ENCODE measurements at regions not wholly inside any gene's neighbourhood (a gene's known extent, or its start where the extent isn't known, plus 50 kb on each side); places are given as distances from the start of the nearest gene placed in this dataset.
"Not testable (repeated sequence)": the region's sequence is repeated elsewhere in the genome, so short reads cannot be mapped to it uniquely, and the experiment has no call there.

DNA sequence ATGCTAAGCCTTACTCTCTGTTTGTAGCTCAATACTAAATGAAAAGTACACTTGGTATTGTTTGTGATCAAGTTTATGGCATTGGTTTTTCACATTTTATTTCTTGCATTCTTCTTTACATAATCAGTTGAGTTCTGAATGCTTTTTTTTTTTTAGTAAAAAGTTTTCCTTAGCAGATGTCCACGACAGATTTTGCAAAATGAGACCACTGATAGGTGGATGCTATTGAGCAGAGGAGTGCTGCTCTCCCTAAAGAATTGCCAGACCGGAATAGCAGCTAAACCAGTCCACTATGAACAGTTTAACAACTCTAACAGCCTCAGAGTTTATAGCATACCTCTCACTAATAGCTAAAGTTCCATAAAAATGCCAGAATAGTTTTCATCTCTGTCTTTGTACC, 225.1 kb upstream of the CACNA2D1 start:
- H3K27me3 ChIP-seq (ENCODE audit: control insufficient read depth, insufficient read depth, low read length), result no peaks in the 10 kb centered on the region
- no peak overlapping the region for H3K27ac ChIP-seq (ENCODE audit: insufficient read depth, low read length, poor library complexity, severe bottlenecking)
- ATAC-seq (ENCODE audit: low read depth in 2 of 2), result no peak

DNA sequence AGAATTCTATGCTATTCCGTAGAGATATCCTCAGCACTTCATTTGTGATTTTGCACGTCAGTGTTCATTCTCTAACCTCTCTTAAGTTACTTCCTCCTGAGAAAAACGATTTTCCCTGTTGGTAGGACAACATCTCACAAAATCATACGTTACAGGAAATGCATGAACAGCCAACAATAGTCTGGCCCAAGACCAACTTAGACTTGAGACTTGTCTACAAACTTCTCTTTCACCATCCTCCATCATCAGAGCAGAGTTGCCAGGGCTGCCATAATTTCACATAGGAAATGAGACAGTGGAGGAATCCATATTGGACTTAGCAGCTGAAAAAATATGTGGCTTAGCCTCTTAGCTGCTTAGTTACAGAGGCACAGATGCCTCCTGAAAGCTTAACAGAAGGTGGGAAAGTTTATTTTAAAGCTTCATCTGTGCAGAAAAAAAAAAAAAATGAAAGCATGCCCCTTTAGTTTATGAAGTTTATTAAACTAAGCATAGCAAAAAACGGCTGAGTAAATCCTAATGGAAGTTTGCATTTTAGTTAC, 222.5 kb upstream of the CACNA2D1 start:
- DNase-seq (no peak), ATAC-seq (ENCODE audit: low read depth in 2 of 2) (no peak)
- Mint-ChIP-seq H3K4me1 (no peaks in the 10 kb centered on the region), H3K36me3 (no peaks in the 10 kb centered on the region), H3K9me3 (peaks cover 0 to 5% (median 0%) of the 10 kb centered on the region in 7 donors), H3K4me3 (no peak overlapping the region), H3K27me3 (no peaks in the 10 kb centered on the region), H3K27ac (no peak overlapping the region)
- H3K4me3 ChIP-seq (ENCODE audit: low read depth, low read length), result no peak overlapping the region
- no peaks in the 10 kb centered on the region for H3K36me3 ChIP-seq (ENCODE audit: control insufficient read depth, insufficient read depth, low read length)
- H3K27ac ChIP-seq (ENCODE audit: insufficient read depth, low read length, poor library complexity, severe bottlenecking), result no peak overlapping the region
- no peaks in the 10 kb centered on the region for H3K9me3 ChIP-seq (ENCODE audit: control insufficient read depth in 2 of 2, low read length in 2 of 2)
- no peaks in the 10 kb centered on the region for H3K27me3 ChIP-seq (ENCODE audit: control insufficient read depth, insufficient read depth, low read length)
- no peaks in the 10 kb centered on the region for H3K4me1 ChIP-seq (ENCODE audit: control insufficient read depth, insufficient read depth, low read length, poor library complexity, severe bottlenecking)

More for the DNA sequence above, 225.1 kb upstream of the CACNA2D1 start:
- Mint-ChIP-seq H3K27me3 (no peaks in the 10 kb centered on the region), H3K9me3 (peaks cover 0 to 5% (median 0%) of the 10 kb centered on the region in 7 donors), H3K36me3 (no peaks in the 10 kb centered on the region), H3K27ac (no peak overlapping the region), H3K4me1 (no peaks in the 10 kb centered on the region), H3K4me3 (no peak overlapping the region)
- Histone ChIP-seq H3K36me3 (ENCODE audit: control insufficient read depth, insufficient read depth, low read length) (no peaks in the 10 kb centered on the region), H3K4me1 (ENCODE audit: control insufficient read depth, insufficient read depth, low read length, poor library complexity, severe bottlenecking) (no peaks in the 10 kb centered on the region), H3K9me3 (ENCODE audit: control insufficient read depth in 2 of 2, low read length in 2 of 2) (no peaks in the 10 kb centered on the region), H3K4me3 (ENCODE audit: low read depth, low read length) (no peak overlapping the region)
- no peak for DNase-seq

DNA sequence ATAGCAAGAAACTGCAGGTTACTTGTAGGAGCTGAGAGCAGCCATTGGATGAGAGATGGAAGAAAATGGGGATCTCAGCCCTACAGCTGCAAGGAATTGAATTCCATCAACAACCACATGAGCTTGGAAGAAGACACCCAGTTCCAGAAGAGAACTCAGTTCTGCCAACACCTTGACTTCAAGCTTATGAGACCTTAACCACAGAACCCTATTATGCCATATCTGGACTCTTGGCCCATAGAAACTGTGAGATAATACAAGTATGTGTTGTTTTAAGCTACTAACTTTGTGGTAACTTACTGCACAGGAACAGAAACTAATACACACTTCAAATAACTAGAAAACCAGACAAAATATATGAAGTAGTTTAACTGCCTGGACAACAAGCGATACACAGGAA, 212.4 kb upstream of the CACNA2D1 start:
- no peak overlapping the region for H3K27ac ChIP-seq (ENCODE audit: insufficient read depth, low read length, poor library complexity, severe bottlenecking)
- H3K36me3 Mint-ChIP-seq, result no peaks in the 10 kb centered on the region
- H3K4me1 Mint-ChIP-seq, result no peaks in the 10 kb centered on the region
- H3K27me3 ChIP-seq (ENCODE audit: control insufficient read depth, insufficient read depth, low read length), result no peaks in the 10 kb centered on the region
- H3K9me3 ChIP-seq (ENCODE audit: control insufficient read depth in 2 of 2, low read length in 2 of 2), result peaks cover 0 to 4% of the 10 kb centered on the region in 2 experiments
- DNase-seq, result no peak
- H3K27ac Mint-ChIP-seq, result no peak overlapping the region
- H3K4me1 ChIP-seq (ENCODE audit: control insufficient read depth, insufficient read depth, low read length, poor library complexity, severe bottlenecking), result no peaks in the 10 kb centered on the region
- no peaks in the 10 kb centered on the region for H3K27me3 Mint-ChIP-seq
- no peak overlapping the region for H3K4me3 Mint-ChIP-seq
- H3K9me3 Mint-ChIP-seq, result peaks cover 0 to 23% (median 7%) of the 10 kb centered on the region in 7 donors
- no peak overlapping the region for H3K4me3 ChIP-seq (ENCODE audit: low read depth, low read length)
- H3K36me3 ChIP-seq (ENCODE audit: control insufficient read depth, insufficient read depth, low read length), result no peaks in the 10 kb centered on the region
- ATAC-seq (ENCODE audit: low read depth in 2 of 2), result no peak

DNA sequence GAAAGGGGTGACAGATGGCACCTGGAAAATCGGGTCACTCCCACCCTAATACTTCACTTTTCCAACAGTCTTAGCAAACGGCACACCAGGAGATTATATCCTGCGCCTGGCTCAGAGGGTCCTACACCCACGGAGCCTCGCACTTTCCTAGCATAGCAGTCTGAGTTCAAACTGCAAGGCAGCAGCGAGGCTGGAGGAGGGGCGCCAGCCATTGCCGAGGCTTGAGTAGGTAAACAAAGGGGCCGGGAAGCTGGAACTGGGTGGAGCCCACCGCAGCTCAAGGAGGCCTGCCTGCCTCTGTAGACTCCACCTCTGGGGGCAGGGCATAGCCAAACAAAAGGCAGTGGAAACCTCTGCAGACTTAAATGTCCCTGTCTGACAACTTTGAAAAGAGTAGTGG, 206.5 kb upstream of the CACNA2D1 start:
- H3K27me3 Mint-ChIP-seq, result not testable (repeated sequence)
- peaks cover 0 to 14% (median 8%) of the 10 kb centered on the region in 7 donors for H3K9me3 Mint-ChIP-seq

DNA sequence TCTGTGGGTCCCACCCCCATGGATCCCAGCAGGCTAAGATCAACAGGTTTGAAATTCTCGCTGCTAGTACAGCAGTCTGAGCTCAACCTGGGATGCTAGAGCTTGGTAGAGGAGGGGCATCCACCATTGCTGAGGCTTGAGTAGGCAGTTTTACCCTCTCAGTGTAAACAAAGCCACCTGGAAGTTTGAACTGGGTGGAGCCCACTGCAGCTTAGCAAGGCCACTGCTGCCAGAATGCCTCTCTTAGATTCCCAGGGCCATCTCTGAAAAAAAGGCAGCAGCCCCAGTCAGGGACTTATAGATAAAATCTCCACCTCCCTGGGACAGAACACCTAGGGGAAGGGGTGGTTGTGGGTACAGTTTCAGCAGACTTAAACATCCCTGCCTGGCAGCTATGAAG, 190.0 kb upstream of the CACNA2D1 start:
- H3K9me3 Mint-ChIP-seq, result peaks cover 0 to 14% (median 3%) of the 10 kb centered on the region in 7 donors
- Histone ChIP-seq H3K27me3 (ENCODE audit: control insufficient read depth, insufficient read depth, low read length) (no peaks in the 10 kb centered on the region), H3K4me1 (ENCODE audit: control insufficient read depth, insufficient read depth, low read length, poor library complexity, severe bottlenecking) (no peaks in the 10 kb centered on the region), H3K9me3 (ENCODE audit: control insufficient read depth in 2 of 2, low read length in 2 of 2) (no peaks in the 10 kb centered on the region), H3K4me3 (ENCODE audit: low read depth, low read length) (no peak overlapping the region), H3K27ac (ENCODE audit: insufficient read depth, low read length, poor library complexity, severe bottlenecking) (no peak overlapping the region), H3K36me3 (ENCODE audit: control insufficient read depth, insufficient read depth, low read length) (no peaks in the 10 kb centered on the region)
- DNase-seq (no peak), ATAC-seq (ENCODE audit: low read depth in 2 of 2) (no peak)
- no peak overlapping the region for H3K27ac Mint-ChIP-seq
- no peaks in the 10 kb centered on the region for H3K36me3 Mint-ChIP-seq
- no peak overlapping the region for H3K4me3 Mint-ChIP-seq
- no peaks in the 10 kb centered on the region for H3K27me3 Mint-ChIP-seq
- no peaks in the 10 kb centered on the region for H3K4me1 Mint-ChIP-seq

More for the DNA sequence above, 206.5 kb upstream of the CACNA2D1 start:
- H3K36me3 ChIP-seq (ENCODE audit: control insufficient read depth, insufficient read depth, low read length); H3K9me3 ChIP-seq (ENCODE audit: control insufficient read depth in 2 of 2, low read length in 2 of 2); H3K4me3 ChIP-seq (ENCODE audit: low read depth, low read length); H3K27ac Mint-ChIP-seq; H3K4me1 ChIP-seq (ENCODE audit: control insufficient read depth, insufficient read depth, low read length, poor library complexity, severe bottlenecking); H3K36me3 Mint-ChIP-seq; H3K4me3 Mint-ChIP-seq; DNase-seq; H3K4me1 Mint-ChIP-seq; H3K27me3 ChIP-seq (ENCODE audit: control insufficient read depth, insufficient read depth, low read length); H3K27ac ChIP-seq (ENCODE audit: insufficient read depth, low read length, poor library complexity, severe bottlenecking); ATAC-seq (ENCODE audit: low read depth in 2 of 2): not testable (repeated sequence)

DNA sequence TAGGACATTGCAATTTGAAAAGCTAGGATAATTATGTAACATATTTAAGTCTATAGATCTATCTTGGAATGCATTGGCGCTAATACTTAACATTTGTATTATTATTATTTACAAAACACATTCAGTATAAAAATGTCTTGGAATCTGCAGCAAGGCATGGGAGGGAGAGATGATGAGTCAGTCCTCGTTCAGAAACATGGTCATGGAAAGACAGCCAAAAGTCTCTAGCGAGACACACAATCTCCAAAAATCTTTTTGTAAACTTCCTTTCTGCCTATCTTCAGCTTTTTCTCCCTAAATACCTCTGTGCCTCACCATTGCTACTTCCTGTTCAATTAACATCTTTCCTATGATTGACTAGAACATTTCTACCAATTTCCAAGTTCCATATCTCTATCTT, 188.4 kb upstream of the CACNA2D1 start:
- no peak overlapping the region for H3K4me3 Mint-ChIP-seq
- Histone ChIP-seq H3K27me3 (ENCODE audit: control insufficient read depth, insufficient read depth, low read length) (no peaks in the 10 kb centered on the region), H3K27ac (ENCODE audit: insufficient read depth, low read length, poor library complexity, severe bottlenecking) (no peak overlapping the region), H3K9me3 (ENCODE audit: control insufficient read depth in 2 of 2, low read length in 2 of 2) (no peaks in the 10 kb centered on the region), H3K4me1 (ENCODE audit: control insufficient read depth, insufficient read depth, low read length, poor library complexity, severe bottlenecking) (no peaks in the 10 kb centered on the region), H3K36me3 (ENCODE audit: control insufficient read depth, insufficient read depth, low read length) (no peaks in the 10 kb centered on the region), H3K4me3 (ENCODE audit: low read depth, low read length) (no peak overlapping the region)
- DNase-seq (no peak), ATAC-seq (ENCODE audit: low read depth in 2 of 2) (no peak)
- no peaks in the 10 kb centered on the region for H3K4me1 Mint-ChIP-seq
- no peaks in the 10 kb centered on the region for H3K36me3 Mint-ChIP-seq
- H3K9me3 Mint-ChIP-seq, result peaks cover 0 to 14% (median 3%) of the 10 kb centered on the region in 7 donors
- no peak overlapping the region for H3K27ac Mint-ChIP-seq
- H3K27me3 Mint-ChIP-seq, result no peaks in the 10 kb centered on the region

DNA sequence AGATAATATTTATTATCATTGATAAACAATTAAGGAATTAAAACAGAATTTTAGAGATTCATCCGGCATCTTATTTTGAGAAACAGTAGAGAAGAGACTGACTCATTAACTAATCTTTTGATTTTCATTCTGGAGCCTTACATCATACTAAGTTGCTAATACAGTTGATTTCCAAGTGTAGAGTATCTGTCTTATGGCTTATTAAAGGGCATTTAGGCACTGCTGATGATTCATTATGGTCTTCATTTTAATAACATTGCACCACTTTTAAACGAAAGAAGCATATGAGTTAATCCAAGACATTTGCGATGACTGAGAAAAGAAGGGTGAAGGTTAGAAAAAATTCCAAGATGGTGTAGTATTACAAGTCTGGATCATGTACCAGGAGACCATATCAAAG, 186.0 kb upstream of the CACNA2D1 start:
- H3K9me3 Mint-ChIP-seq, result peaks cover 0 to 7% (median under 1%) of the 10 kb centered on the region in 7 donors
- no peaks in the 10 kb centered on the region for H3K4me1 Mint-ChIP-seq
- H3K27ac Mint-ChIP-seq, result no peak overlapping the region
- Histone ChIP-seq H3K9me3 (ENCODE audit: control insufficient read depth in 2 of 2, low read length in 2 of 2) (no peaks in the 10 kb centered on the region), H3K4me3 (ENCODE audit: low read depth, low read length) (no peak overlapping the region), H3K36me3 (ENCODE audit: control insufficient read depth, insufficient read depth, low read length) (no peaks in the 10 kb centered on the region), H3K27me3 (ENCODE audit: control insufficient read depth, insufficient read depth, low read length) (no peaks in the 10 kb centered on the region), H3K27ac (ENCODE audit: insufficient read depth, low read length, poor library complexity, severe bottlenecking) (no peak overlapping the region), H3K4me1 (ENCODE audit: control insufficient read depth, insufficient read depth, low read length, poor library complexity, severe bottlenecking) (no peaks in the 10 kb centered on the region)
- no peak overlapping the region for H3K4me3 Mint-ChIP-seq
- H3K36me3 Mint-ChIP-seq, result no peaks in the 10 kb centered on the region
- no peaks in the 10 kb centered on the region for H3K27me3 Mint-ChIP-seq
- DNase-seq (no peak), ATAC-seq (ENCODE audit: low read depth in 2 of 2) (no peak)

DNA sequence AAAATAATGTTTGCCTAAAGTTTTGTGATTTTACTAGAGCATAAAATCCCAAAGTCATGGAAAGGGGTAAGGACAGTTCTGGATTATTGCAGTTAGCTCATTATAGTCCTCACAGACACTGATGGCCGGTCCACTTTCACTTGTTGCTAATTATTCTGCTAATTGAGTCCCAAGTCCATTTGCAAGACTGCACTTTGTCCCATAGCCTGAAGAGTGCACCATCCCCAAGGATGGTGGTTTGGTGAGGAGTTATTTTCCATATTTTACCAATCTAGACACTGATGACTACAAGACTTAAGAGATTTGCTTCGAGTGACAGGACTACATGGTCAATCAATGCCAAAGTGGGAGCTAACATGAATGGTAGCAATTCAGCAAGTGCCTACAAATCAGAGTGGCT, 181.8 kb upstream of the CACNA2D1 start:
- H3K9me3 ChIP-seq (ENCODE audit: control insufficient read depth in 2 of 2, low read length in 2 of 2), result no peaks in the 10 kb centered on the region
- Mint-ChIP-seq H3K27ac (no peak overlapping the region), H3K4me3 (no peak overlapping the region), H3K4me1 (no peaks in the 10 kb centered on the region), H3K27me3 (no peaks in the 10 kb centered on the region), H3K9me3 (peaks cover 0 to 9% (median 3%) of the 10 kb centered on the region in 7 donors), H3K36me3 (no peaks in the 10 kb centered on the region)
- no peak overlapping the region for H3K4me3 ChIP-seq (ENCODE audit: low read depth, low read length)
- no peak overlapping the region for H3K27ac ChIP-seq (ENCODE audit: insufficient read depth, low read length, poor library complexity, severe bottlenecking)
- H3K27me3 ChIP-seq (ENCODE audit: control insufficient read depth, insufficient read depth, low read length), result no peaks in the 10 kb centered on the region
- DNase-seq, result no peak
- no peaks in the 10 kb centered on the region for H3K36me3 ChIP-seq (ENCODE audit: control insufficient read depth, insufficient read depth, low read length)
- ATAC-seq (ENCODE audit: low read depth in 2 of 2), result no peak
- no peaks in the 10 kb centered on the region for H3K4me1 ChIP-seq (ENCODE audit: control insufficient read depth, insufficient read depth, low read length, poor library complexity, severe bottlenecking)

Data from CD4-positive, CD25-positive, alpha-beta regulatory T cell (primary cell).